HCT116 (cell line): ENCODE measurements at regions not wholly inside any gene's neighbourhood (a gene's known extent, or its start where the extent isn't known, plus 50 kb on each side); places are given as distances from the start of the nearest gene placed in this dataset.

ENCODE experiments used
- ATAC-seq: fragments of 200-7000 bp; cut with Tn5 transposase; 2 replicates; pipeline ENCODE4 v1.9.1; 2020; ENCODE audit warnings: mild to moderate bottlenecking, moderate library complexity
- BruUV-seq: library from RNA; stranded (reverse); fragments of 400-500 nt; replicated peaks from 2 replicates; lab custom pipeline; 2021; lab: Mats Ljungman, UMichigan
- CTCF ChIA-PET: fragments of 300-600 bp; sonication (Branson Sonifier 250); formaldehyde crosslinking; loops from one replicate; lab custom pipeline; 2021; ENCODE audit warnings: antibody characterized with exemption; lab: Charles Lee
- POLR2A ChIA-PET: fragments of 300-600, 350-600 bp; sonication (Branson Sonifier 250); formaldehyde crosslinking; loops from one replicate; lab custom pipeline; 2021; ENCODE audit warnings: antibody characterized with exemption; lab: Charles Lee
- RAD21 ChIA-PET, 2 experiments: fragments of 300-600 bp; sonication (Branson Sonifier 250); formaldehyde crosslinking; loops; one replicate each; lab custom pipeline; 2023; ENCODE audit warnings: low total read pairs in 2 of 2; ENCODE audit not compliant: uncharacterized antibody in 2 of 2, unreplicated experiment in 2 of 2, low non-redundant PET in 1 of 2; lab: Charles Lee
- DNase-seq: peaks from one replicate; pipeline ENCODE4 v3.0.0-alpha.2; 2010; ENCODE audit warnings: low read depth, low spot score
- H2AFZ ChIP-seq: fragments of 200-600 bp; shearing (Covaris generic), sonication (generic); 2 replicates; pipeline ENCODE4 v1.6.1; 2017; ENCODE audit warnings: low read depth, mixed run types, mixed read lengths, antibody characterized with exemption, low read length; ENCODE audit not compliant: poor library complexity, severe bottlenecking
- H3K27ac ChIP-seq: 2 replicates; pipeline ENCODE4 v1.5.1; 2012; ENCODE audit warnings: low read depth, low read length
- H3K27me3 ChIP-seq: fragments of 200-600 bp; sonication (generic); 2 replicates; pipeline ENCODE4 v1.6.1; 2016; ENCODE audit warnings: mixed run types, low read length, mixed read lengths; ENCODE audit not compliant: insufficient read depth
- H3K36me3 ChIP-seq, 2 experiments: fragments of 200-500 bp in 1 of 2; fragments of 200-600 bp in 1 of 2; sonication (Bioruptor generic) in 1 of 2; sonication (generic) in 1 of 2; 2 replicates each; pipeline versions ENCODE4 v1.5.1 to v1.6.1; 2014 to 2016; ENCODE audit warnings: low read length in 2 of 2, inconsistent platforms in 1 of 2, mixed read lengths in 1 of 2, mixed run types in 1 of 2; ENCODE audit not compliant: insufficient read depth in 2 of 2, control insufficient read depth in 1 of 2
- H3K4me1 ChIP-seq, 2 experiments: fragments of 200-600 bp in 1 of 2; sonication (generic) in 1 of 2; 2 replicates each; pipeline versions ENCODE4 v1.5.1 to v1.6.1; 2012 to 2017; ENCODE audit warnings: low read length in 2 of 2, inconsistent platforms in 1 of 2, mild to moderate bottlenecking in 1 of 2, mixed read lengths in 1 of 2, mixed run types in 1 of 2, moderate library complexity in 1 of 2; ENCODE audit not compliant: insufficient read depth in 2 of 2, control insufficient read depth in 1 of 2
- H3K4me2 ChIP-seq: fragments of 200-600 bp; sonication (generic); 2 replicates; pipeline ENCODE4 v1.6.1; 2017; ENCODE audit warnings: mixed run types, low read length, mixed read lengths
- H3K4me3 ChIP-seq, 2 experiments: fragments of 200-600 bp in 1 of 2; sonication (generic) in 1 of 2; replicated peaks in 1 of 2; 2 replicates each; pipeline ENCODE4 v1.5.1; 2011 to 2016; ENCODE audit warnings: low read length in 2 of 2, control low read depth in 1 of 2, low read depth in 1 of 2, mild to moderate bottlenecking in 1 of 2, mixed read lengths in 1 of 2, mixed run types in 1 of 2
- H3K79me2 ChIP-seq: fragments of 200-600 bp; sonication (generic); 2 replicates; pipeline ENCODE4 v1.6.1; 2017; ENCODE audit warnings: mild to moderate bottlenecking, mixed run types, low read length, moderate library complexity, mixed read lengths; ENCODE audit not compliant: insufficient read depth
- H3K9ac ChIP-seq: fragments of 200-600 bp; sonication (generic); 2 replicates; pipeline ENCODE4 v1.6.1; 2016; ENCODE audit warnings: low read length, mixed read lengths
- H3K9me2 ChIP-seq: fragments of 200-600 bp; sonication (generic), shearing (Covaris generic); 2 replicates; pipeline ENCODE4 v1.6.1; 2017; ENCODE audit warnings: mixed run types, mild to moderate bottlenecking, moderate library complexity; ENCODE audit not compliant: insufficient read depth
- H3K9me3 ChIP-seq, 2 experiments: fragments of 200-500 bp in 1 of 2; fragments of 200-600 bp in 1 of 2; sonication (Bioruptor generic) in 1 of 2; sonication (generic) in 1 of 2; 2 replicates each; pipeline ENCODE4 v1.6.1; 2014 to 2017; ENCODE audit warnings: low read length in 2 of 2, mixed read lengths in 2 of 2, inconsistent platforms in 1 of 2, low read depth in 1 of 2, mild to moderate bottlenecking in 1 of 2, mixed run types in 1 of 2, moderate library complexity in 1 of 2; ENCODE audit not compliant: control insufficient read depth in 1 of 2, insufficient read depth in 1 of 2
- H4K20me1 ChIP-seq: fragments of 200-600 bp; sonication (generic), shearing (Covaris generic); 2 replicates; pipeline ENCODE4 v1.6.1; 2017; ENCODE audit warnings: mixed run types, mild to moderate bottlenecking, moderate library complexity; ENCODE audit not compliant: insufficient read depth
- CBX3 ChIP-seq: IDR thresholded peaks from 2 replicates; pipeline ENCODE4 v1.6.1; 2012; ENCODE audit warnings: low read depth
- CEBPB ChIP-seq: IDR thresholded peaks from 2 replicates; pipeline ENCODE4 v1.6.1; 2012; ENCODE audit warnings: low read depth
- ELF1 ChIP-seq: IDR thresholded peaks from 2 replicates; pipeline ENCODE4 v1.6.1; 2012; ENCODE audit warnings: low read depth, borderline replicate concordance
- EZH2 ChIP-seq: fragments of 200-600 bp; sonication (generic); IDR thresholded peaks from 2 replicates; pipeline ENCODE4 v1.6.1; 2017; ENCODE audit warnings: antibody characterized with exemption, mixed run types
- EZH2phosphoT487 ChIP-seq: fragments of 200-600 bp; IDR thresholded peaks from 2 replicates; pipeline ENCODE4 v1.6.1; 2018; ENCODE audit warnings: antibody characterized with exemption, borderline replicate concordance
- FOSL1 ChIP-seq: IDR thresholded peaks from 2 replicates; pipeline ENCODE4 v1.6.1; 2012; ENCODE audit warnings: low read depth
- JUND ChIP-seq: IDR thresholded peaks from 2 replicates; pipeline ENCODE4 v1.6.1; 2012
- POLR2A ChIP-seq: IDR thresholded peaks from 2 replicates; pipeline ENCODE4 v1.7.0; 2011; ENCODE audit warnings: borderline replicate concordance; ENCODE audit not compliant: insufficient read depth, insufficient read length; ENCODE audit errors: extremely low read depth
- POLR2AphosphoS5 ChIP-seq: IDR thresholded peaks from 2 replicates; pipeline ENCODE4 v1.6.1; 2011; ENCODE audit warnings: mild to moderate bottlenecking, low read depth, low read length, moderate library complexity
- RAD21 ChIP-seq: IDR thresholded peaks from 2 replicates; pipeline ENCODE4 v1.6.1; 2012; ENCODE audit warnings: low read depth, mild to moderate bottlenecking
- REST ChIP-seq: IDR thresholded peaks from 2 replicates; pipeline ENCODE4 v1.6.1; 2012; ENCODE audit warnings: low read depth
- YY1 ChIP-seq: IDR thresholded peaks from 2 replicates; pipeline ENCODE4 v1.6.1; 2011; ENCODE audit warnings: low read length, low read depth, moderate library complexity, mild to moderate bottlenecking; ENCODE audit not compliant: insufficient replicate concordance; ENCODE audit errors: extremely low read depth
- ZFX ChIP-seq: fragments of 450-650 bp; IDR thresholded peaks from 2 replicates; pipeline ENCODE4 v1.6.1; 2017
- ZNF274 ChIP-seq: fragments of 200-500 bp; sonication (Bioruptor generic); IDR thresholded peaks from 2 replicates; pipeline ENCODE4 v1.6.1; 2014; ENCODE audit warnings: mild to moderate bottlenecking, low read depth, low read length, inconsistent platforms
- intact Hi-C: fragments of 100-400 bp; cut with micrococcal nuclease; formaldehyde crosslinking; loops from 2 replicates; pipeline ENCODE4 v1.10.0; 2022
- TF ChIP-seq, protein P1 (sequence below): IDR thresholded peaks from 2 replicates; pipeline ENCODE4 v1.6.1; 2012
- TF ChIP-seq, protein P2 (sequence below): IDR thresholded peaks from 2 replicates; pipeline ENCODE4 v1.6.1; 2011; ENCODE audit warnings: mild to moderate bottlenecking, low read length, moderate library complexity; ENCODE audit not compliant: insufficient replicate concordance; ENCODE audit errors: extremely low read depth
- TF ChIP-seq, protein P3 (sequence below), 3 experiments: fragments of 200-600 bp in 1 of 3; sonication (generic) in 1 of 3; IDR thresholded peaks in 2 of 3; conservative IDR thresholded peaks in 1 of 3; 2 replicates each; pipeline ENCODE4 v1.5.1; 2012 to 2017; ENCODE audit warnings: low read depth in 2 of 3, low read length in 2 of 3, antibody characterized with exemption in 1 of 3, borderline replicate concordance in 1 of 3, control low read depth in 1 of 3, mild to moderate bottlenecking in 1 of 3, mixed read lengths in 1 of 3, mixed run types in 1 of 3, moderate library complexity in 1 of 3; ENCODE audit not compliant: insufficient read depth in 1 of 3
- TF ChIP-seq, protein P4 (sequence below): IDR thresholded peaks from 2 replicates; pipeline ENCODE4 v1.6.1; 2012

DNA sequence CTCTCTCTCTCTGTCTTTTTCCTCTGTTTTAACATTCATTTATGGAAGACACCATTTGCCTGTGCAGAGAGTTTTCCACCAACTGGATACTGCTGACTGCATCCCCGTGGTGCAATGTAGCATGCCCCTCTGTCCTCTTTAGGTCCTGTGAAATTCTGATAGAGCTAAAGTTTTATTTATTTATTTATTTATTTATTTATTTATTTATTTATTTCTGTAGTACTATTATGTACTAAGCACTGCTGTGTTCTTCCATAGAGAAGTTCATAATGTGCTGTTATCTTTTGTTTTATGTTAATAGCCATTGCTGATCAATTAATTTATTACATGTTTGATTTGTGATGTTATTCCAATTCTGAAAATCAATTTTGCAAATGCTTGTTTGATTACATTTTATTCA lies 749.9 kb downstream of the ZBBX start:
- CTCF ChIA-PET, result no interaction called here
- Histone ChIP-seq H3K9ac (no peak overlapping the region), H3K9me3 (no peaks in the 10 kb centered on the region), H3K27me3 (no peaks in the 10 kb centered on the region), H3K4me1 (no peaks in the 10 kb centered on the region), H3K36me3 (no peaks in the 10 kb centered on the region), H3K4me2 (no peak overlapping the region), H3K9me2 (no peaks in the 10 kb centered on the region), H3K79me2 (no peaks in the 10 kb centered on the region), H3K27ac (no peak overlapping the region), H2AFZ (no peak overlapping the region), H4K20me1 (no peaks in the 10 kb centered on the region), H3K4me3 (no peak overlapping the region)
- TF ChIP-seq, protein P1, sequence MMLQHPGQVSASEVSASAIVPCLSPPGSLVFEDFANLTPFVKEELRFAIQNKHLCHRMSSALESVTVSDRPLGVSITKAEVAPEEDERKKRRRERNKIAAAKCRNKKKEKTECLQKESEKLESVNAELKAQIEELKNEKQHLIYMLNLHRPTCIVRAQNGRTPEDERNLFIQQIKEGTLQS, result no peak
- TF ChIP-seq ZFX, result no peak
- TF ChIP-seq POLR2AphosphoS5, result no peak
- no peak for TF ChIP-seq ELF1
- no peak for TF ChIP-seq FOSL1
- TF ChIP-seq EZH2phosphoT487, result no peak
- TF ChIP-seq YY1, result no peak
- no peak for TF ChIP-seq EZH2
- TF ChIP-seq, protein P2, sequence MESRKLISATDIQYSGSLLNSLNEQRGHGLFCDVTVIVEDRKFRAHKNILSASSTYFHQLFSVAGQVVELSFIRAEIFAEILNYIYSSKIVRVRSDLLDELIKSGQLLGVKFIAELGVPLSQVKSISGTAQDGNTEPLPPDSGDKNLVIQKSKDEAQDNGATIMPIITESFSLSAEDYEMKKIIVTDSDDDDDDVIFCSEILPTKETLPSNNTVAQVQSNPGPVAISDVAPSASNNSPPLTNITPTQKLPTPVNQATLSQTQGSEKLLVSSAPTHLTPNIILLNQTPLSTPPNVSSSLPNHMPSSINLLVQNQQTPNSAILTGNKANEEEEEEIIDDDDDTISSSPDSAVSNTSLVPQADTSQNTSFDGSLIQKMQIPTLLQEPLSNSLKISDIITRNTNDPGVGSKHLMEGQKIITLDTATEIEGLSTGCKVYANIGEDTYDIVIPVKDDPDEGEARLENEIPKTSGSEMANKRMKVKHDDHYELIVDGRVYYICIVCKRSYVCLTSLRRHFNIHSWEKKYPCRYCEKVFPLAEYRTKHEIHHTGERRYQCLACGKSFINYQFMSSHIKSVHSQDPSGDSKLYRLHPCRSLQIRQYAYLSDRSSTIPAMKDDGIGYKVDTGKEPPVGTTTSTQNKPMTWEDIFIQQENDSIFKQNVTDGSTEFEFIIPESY, result no peak
- TF ChIP-seq RAD21, result no peak
- TF ChIP-seq CBX3, result no peak
- TF ChIP-seq CEBPB, result no peak
- TF ChIP-seq POLR2A, result no peak
- TF ChIP-seq ZNF274, result no peak
- TF ChIP-seq, protein P3, sequence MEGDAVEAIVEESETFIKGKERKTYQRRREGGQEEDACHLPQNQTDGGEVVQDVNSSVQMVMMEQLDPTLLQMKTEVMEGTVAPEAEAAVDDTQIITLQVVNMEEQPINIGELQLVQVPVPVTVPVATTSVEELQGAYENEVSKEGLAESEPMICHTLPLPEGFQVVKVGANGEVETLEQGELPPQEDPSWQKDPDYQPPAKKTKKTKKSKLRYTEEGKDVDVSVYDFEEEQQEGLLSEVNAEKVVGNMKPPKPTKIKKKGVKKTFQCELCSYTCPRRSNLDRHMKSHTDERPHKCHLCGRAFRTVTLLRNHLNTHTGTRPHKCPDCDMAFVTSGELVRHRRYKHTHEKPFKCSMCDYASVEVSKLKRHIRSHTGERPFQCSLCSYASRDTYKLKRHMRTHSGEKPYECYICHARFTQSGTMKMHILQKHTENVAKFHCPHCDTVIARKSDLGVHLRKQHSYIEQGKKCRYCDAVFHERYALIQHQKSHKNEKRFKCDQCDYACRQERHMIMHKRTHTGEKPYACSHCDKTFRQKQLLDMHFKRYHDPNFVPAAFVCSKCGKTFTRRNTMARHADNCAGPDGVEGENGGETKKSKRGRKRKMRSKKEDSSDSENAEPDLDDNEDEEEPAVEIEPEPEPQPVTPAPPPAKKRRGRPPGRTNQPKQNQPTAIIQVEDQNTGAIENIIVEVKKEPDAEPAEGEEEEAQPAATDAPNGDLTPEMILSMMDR (IDR thresholded peaks at IDR 0.05 in 2 of 3, conservative IDR thresholded peaks at IDR 0.05 in 1 of 3; ENCODE audit: borderline replicate concordance in 1 of 3, insufficient read depth in 1 of 3, low read depth in 2 of 3, low read length in 2 of 3), result no peak
- no peak for TF ChIP-seq JUND
- TF ChIP-seq, protein P4, sequence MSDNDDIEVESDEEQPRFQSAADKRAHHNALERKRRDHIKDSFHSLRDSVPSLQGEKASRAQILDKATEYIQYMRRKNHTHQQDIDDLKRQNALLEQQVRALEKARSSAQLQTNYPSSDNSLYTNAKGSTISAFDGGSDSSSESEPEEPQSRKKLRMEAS, result no peak
- no peak for TF ChIP-seq REST
- RAD21 ChIA-PET, result no interaction called here
- intact Hi-C loops, result no loop called here
- POLR2A ChIA-PET, result no interaction called here
- DNase-seq, result no peak
- no TSS peak for BruUV-seq
- ATAC-seq, result no peak
